Ovary (tissue), 3 donors: ENCODE measurements at regions not wholly inside any gene's neighbourhood (a gene's known extent, or its start where the extent isn't known, plus 50 kb on each side); places are given as distances from the start of the nearest gene placed in this dataset.

Experiments used
- CTCF ChIP-seq, 3 donors: fragments of 450-650 bp in 2 of 3; fragments of 200-600 bp in 1 of 3; IDR thresholded peaks; one replicate each; pipeline versions ENCODE4 v1.5.1 to v1.8.0; 2016 to 2022; ENCODE audit warnings: antibody characterized with exemption in 3 of 3, mild to moderate bottlenecking in 1 of 3
- EP300 ChIP-seq: sonication (generic); formaldehyde crosslinking; IDR thresholded peaks from one replicate; pipeline ENCODE4 v1.6.1; 2017; ENCODE audit warnings: antibody characterized with exemption
- POLR2A ChIP-seq: fragments of 450-650 bp; IDR thresholded peaks from one replicate; pipeline ENCODE4 v1.6.1; 2017; ENCODE audit warnings: antibody characterized with exemption, mild to moderate bottlenecking, moderate library complexity
- donor health status: DM: no; HTN: no; CAD: no.

- no peak for TF ChIP-seq CTCF (IDR thresholded peaks at IDR 0.05)
- no peak for TF ChIP-seq POLR2A
- TF ChIP-seq EP300: no peak
Observed at GRCh38 chr4:12723849-12724447, 760.2 kb downstream of the RAB28 start.
